AG09309 (cell line): ENCODE measurements at regions not wholly inside any gene's neighbourhood (a gene's known extent, or its start where the extent isn't known, plus 50 kb on each side); places are given as distances from the start of the nearest gene placed in this dataset.

Experiments used
- DNase-seq: peaks from one replicate; pipeline ENCODE4 v3.0.0-alpha.2; 2010; ENCODE audit warnings: low read depth
- H3K4me3 ChIP-seq: 2 replicates; pipeline ENCODE4 v1.5.1; 2011; ENCODE audit warnings: mild to moderate bottlenecking, low read depth, low read length, moderate library complexity; ENCODE audit not compliant: control insufficient read depth
- TF ChIP-seq, protein P1 (sequence below): IDR thresholded peaks from 2 replicates; pipeline ENCODE4 v1.5.1; 2011; ENCODE audit warnings: mild to moderate bottlenecking, low read depth, low read length, inconsistent platforms; ENCODE audit not compliant: insufficient read depth, control insufficient read depth; ENCODE audit errors: missing control alignments

DNA sequence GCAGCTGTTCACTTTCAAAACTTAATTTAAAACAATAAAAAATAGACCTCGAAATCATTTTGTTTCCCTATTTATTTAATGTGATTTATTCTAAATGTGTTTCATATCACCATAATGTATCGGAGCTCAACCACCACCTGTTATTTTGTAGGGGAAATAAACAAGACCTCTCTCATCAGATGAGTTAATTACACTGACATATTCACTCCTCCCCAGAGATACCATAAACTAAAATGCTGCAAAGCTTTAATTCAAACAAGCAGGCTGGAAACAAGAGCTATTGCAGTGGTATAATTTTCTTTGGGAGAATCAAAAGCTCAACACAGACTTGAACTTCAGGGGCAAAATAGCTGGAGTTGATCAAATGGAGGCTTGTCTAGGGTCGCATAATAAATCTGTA is 303.5 kb upstream of the TSHZ2 start:
- no peak for DNase-seq
- TF ChIP-seq, protein P1, sequence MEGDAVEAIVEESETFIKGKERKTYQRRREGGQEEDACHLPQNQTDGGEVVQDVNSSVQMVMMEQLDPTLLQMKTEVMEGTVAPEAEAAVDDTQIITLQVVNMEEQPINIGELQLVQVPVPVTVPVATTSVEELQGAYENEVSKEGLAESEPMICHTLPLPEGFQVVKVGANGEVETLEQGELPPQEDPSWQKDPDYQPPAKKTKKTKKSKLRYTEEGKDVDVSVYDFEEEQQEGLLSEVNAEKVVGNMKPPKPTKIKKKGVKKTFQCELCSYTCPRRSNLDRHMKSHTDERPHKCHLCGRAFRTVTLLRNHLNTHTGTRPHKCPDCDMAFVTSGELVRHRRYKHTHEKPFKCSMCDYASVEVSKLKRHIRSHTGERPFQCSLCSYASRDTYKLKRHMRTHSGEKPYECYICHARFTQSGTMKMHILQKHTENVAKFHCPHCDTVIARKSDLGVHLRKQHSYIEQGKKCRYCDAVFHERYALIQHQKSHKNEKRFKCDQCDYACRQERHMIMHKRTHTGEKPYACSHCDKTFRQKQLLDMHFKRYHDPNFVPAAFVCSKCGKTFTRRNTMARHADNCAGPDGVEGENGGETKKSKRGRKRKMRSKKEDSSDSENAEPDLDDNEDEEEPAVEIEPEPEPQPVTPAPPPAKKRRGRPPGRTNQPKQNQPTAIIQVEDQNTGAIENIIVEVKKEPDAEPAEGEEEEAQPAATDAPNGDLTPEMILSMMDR: no peak

DNA sequence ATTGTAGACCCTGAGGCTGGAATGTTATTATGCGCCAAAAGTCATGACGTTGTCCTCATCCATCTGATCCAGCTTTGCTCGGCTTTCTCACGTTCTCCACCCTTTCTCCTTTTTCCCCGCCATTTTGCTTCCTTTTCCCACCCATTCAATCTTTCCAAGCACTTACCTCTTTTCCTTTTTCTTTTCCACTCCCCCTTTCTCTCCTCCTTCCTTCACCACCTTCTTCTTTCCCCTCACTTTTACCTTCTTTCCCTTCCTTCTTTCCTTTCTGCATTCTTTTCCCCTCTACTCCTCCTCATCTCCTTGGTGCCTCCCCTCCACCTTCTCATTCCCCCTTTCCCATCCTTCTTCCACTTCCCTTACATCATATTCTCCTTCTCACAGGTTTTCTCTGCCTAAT is 304.8 kb upstream of the TSHZ2 start:
- DNase-seq: no peak
- TF ChIP-seq, protein P1: no peak

More for the DNA sequence above, 303.5 kb upstream of the TSHZ2 start:
- no peak overlapping the region for H3K4me3 ChIP-seq

DNA sequence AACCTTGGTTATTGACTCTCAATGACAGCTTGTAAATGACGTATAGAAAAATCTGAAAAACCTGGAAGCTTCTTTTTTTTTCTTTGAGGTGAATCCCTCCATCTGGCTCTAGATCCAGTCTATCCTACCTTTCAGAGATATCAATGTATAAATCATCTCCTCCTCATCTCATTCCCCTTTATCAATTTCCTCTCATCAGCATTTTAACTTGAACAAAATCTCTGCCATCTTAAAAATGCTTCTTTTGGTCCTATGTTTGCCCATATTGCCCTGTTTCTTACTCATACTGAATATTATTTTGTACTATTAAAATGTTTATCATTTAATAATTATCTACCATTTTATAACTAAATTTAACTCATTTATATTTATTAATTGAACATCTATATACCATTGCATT is 306.7 kb upstream of the TSHZ2 start:
- TF ChIP-seq, protein P1: no peak
- no peak overlapping the region for H3K4me3 ChIP-seq
- DNase-seq: no peak

More for the DNA sequence above, 304.8 kb upstream of the TSHZ2 start:
- H3K4me3 ChIP-seq: no peak overlapping the region

DNA sequence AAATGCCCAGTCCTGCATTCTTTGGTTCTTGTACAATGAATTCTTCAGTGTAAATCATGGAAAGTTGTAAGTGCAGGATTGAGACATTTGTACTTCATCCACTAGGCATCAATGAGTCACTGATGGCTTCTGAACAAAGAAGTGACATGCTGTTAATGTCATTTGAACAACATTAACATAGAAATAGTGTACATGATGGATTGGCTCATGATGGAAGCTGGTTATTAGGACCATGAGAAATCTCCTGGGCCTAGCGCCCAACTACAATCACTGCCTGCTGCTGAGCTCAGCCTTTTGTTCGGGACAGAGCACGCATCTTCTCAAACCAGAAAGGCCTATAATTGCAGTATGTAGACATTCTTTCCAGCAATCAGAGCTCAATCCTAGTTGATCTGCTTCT is 316.8 kb upstream of the TSHZ2 start:
- DNase-seq: no peak
- TF ChIP-seq, protein P1: no peak
- H3K4me3 ChIP-seq: no peak overlapping the region

DNA sequence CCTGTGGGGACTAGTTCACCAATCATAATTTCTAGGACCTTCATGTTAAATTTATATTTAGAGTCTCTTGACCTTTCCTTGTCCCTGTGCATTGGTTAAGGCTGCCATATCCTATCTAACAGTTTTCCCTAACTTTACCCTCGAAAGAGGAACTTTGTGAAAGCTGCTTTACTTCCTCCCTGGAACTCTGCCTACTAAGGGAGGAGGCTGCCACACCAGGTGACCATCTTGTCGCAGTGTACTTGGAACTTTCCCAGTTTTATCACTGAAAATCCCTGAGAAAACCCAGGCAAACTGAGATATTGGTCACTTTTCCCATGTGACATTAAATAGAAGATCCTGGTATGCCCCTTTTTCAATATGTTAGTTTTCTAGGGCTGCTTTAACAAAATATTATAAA is 317.6 kb upstream of the TSHZ2 start:
- no peak overlapping the region for H3K4me3 ChIP-seq
- no peak for DNase-seq
- TF ChIP-seq, protein P1: no peak

DNA sequence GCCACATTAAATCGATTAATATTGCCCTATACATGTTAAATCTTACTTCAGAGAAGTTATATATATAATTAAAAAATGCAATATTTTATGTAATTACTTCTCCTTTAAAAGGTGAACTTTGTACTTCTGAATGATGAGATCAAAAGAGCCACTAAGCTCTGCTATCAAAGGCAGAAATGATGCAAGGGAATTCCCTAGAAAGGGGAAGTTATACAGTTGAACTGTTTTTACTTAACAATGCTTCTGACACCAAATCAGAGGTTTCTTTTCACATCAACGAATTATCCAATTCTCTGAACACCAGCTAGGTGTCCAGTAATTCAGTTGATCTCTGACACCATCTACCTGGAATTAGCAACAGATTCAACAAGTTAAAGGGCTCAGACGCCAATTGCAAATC is 319.9 kb upstream of the TSHZ2 start:
- TF ChIP-seq, protein P1: no peak

DNA sequence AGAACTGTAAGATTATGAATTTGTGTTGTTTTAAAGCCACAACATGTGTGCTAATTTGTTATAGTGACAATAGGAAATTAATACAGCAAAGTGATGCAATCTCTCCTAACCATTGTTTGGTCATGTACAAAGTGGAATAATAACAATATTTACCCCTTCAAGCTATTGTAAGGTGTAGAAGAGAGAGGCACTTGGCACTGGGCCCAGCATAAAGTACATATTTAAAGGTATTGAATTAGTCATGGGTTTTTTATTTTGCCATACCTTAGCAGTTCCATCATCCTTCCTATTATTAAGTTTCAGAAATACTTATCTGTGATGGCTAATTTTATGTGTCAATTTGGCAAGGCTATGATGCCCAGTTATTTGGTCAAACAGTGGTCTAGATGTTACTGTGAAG is 322.4 kb upstream of the TSHZ2 start:
- no peak overlapping the region for H3K4me3 ChIP-seq
- TF ChIP-seq, protein P1: no peak
- DNase-seq: no peak

More for the DNA sequence above, 319.9 kb upstream of the TSHZ2 start:
- no peak for DNase-seq
- no peak overlapping the region for H3K4me3 ChIP-seq
